ENCODE measurements at regions not wholly inside any gene's neighbourhood (a gene's known extent, or its start where the extent isn't known, plus 50 kb on each side); places are given as distances from the start of the nearest gene placed in this dataset.

- DNase-seq (ENCODE audit: low read depth in 2 of 2), result no peak
Measured at GRCh38 chr7:25947669-25948516, 204.1 kb upstream of the NFE2L3 start.

- no peak for DNase-seq (ENCODE audit: low read depth in 2 of 2)
Measured at GRCh38 chr7:25949736-25950487, 202.1 kb upstream of the NFE2L3 start.

- peak; percentile 63 to 75 for DNase-seq (ENCODE audit: low read depth in 2 of 2)
Measured at GRCh38 chr7:25950488-25951413, 201.2 kb upstream of the NFE2L3 start.

GRCh38 chr7:25951414-25952260 lies 200.4 kb upstream of the NFE2L3 start:
- no peak for DNase-seq (ENCODE audit: low read depth in 2 of 2)

GRCh38 chr7:25952261-25953057 lies 199.5 kb upstream of the NFE2L3 start:
- DNase-seq (ENCODE audit: low read depth in 2 of 2), result no peak

GRCh38 chr7:25953859-25954258 lies 198.1 kb upstream of the NFE2L3 start:
- DNase-seq (ENCODE audit: low read depth in 2 of 2), result no peak

GRCh38 chr7:25954395-25954794 lies 197.6 kb upstream of the NFE2L3 start:
- no peak for DNase-seq (ENCODE audit: low read depth in 2 of 2)

- no peak for DNase-seq (ENCODE audit: low read depth in 2 of 2)
Measured at GRCh38 chr7:25959168-25959734, 192.7 kb upstream of the NFE2L3 start.

- DNase-seq (ENCODE audit: low read depth in 2 of 2), result no peak
Measured at GRCh38 chr7:25963733-25964132, 188.3 kb upstream of the NFE2L3 start.

- no peak for DNase-seq (ENCODE audit: low read depth in 2 of 2)
Measured at GRCh38 chr7:25964483-25964991, 187.5 kb upstream of the NFE2L3 start.

GRCh38 chr7:25965405-25966123 lies 186.4 kb upstream of the NFE2L3 start:
- DNase-seq (ENCODE audit: low read depth in 2 of 2), result no peak

- no peak for DNase-seq (ENCODE audit: low read depth in 2 of 2)
Measured at GRCh38 chr7:25966469-25966868, 185.5 kb upstream of the NFE2L3 start.

GRCh38 chr7:25967278-25968204 lies 184.5 kb upstream of the NFE2L3 start:
- DNase-seq (ENCODE audit: low read depth in 2 of 2), result no peak

GRCh38 chr7:25968205-25968993 lies 183.6 kb upstream of the NFE2L3 start:
- no peak for DNase-seq (ENCODE audit: low read depth in 2 of 2)

- DNase-seq (ENCODE audit: low read depth in 2 of 2), result no peak
Measured at GRCh38 chr7:25970356-25970755, 181.6 kb upstream of the NFE2L3 start.

- no peak for DNase-seq (ENCODE audit: low read depth in 2 of 2)
Measured at GRCh38 chr7:25970911-25971310, 181.1 kb upstream of the NFE2L3 start.

GRCh38 chr7:25976630-25977029 lies 175.4 kb upstream of the NFE2L3 start:
- DNase-seq (ENCODE audit: low read depth in 2 of 2), result no peak

Data from activated CD8-positive, alpha-beta memory T cell treated with anti-CD3 and anti-CD28 coated beads for 4 hours (primary cell).